ENCODE measurements at regions not wholly inside any gene's neighbourhood (a gene's known extent, or its start where the extent isn't known, plus 50 kb on each side); places are given as distances from the start of the nearest gene placed in this dataset.

- TF ChIP-seq CTCF (IDR thresholded peaks at IDR 0.05; ENCODE audit: extremely low read depth, insufficient read depth, missing control alignments): no peak
- no peak for DNase-seq (ENCODE audit: low spot score)
- in situ Hi-C loops (cut with MboI; ENCODE audit: low pct_unique_long_range_greater_than_20kb, low sequenced_read_pairs, unreplicated experiment): no loop called here
Observed at GRCh38 chr10:88086187-88086960, 222.9 kb downstream of the PTEN start.

GRCh38 chr10:88088441-88089340, 225.3 kb downstream of the PTEN start:
- no peak for DNase-seq (ENCODE audit: low spot score)
- no peak for TF ChIP-seq CTCF (IDR thresholded peaks at IDR 0.05; ENCODE audit: extremely low read depth, insufficient read depth, missing control alignments)
- in situ Hi-C loops (cut with MboI; ENCODE audit: low pct_unique_long_range_greater_than_20kb, low sequenced_read_pairs, unreplicated experiment): no loop called here

- no peak for TF ChIP-seq CTCF (IDR thresholded peaks at IDR 0.05; ENCODE audit: extremely low read depth, insufficient read depth, missing control alignments)
- no peak for DNase-seq (ENCODE audit: low spot score)
- in situ Hi-C loops (cut with MboI; ENCODE audit: low pct_unique_long_range_greater_than_20kb, low sequenced_read_pairs, unreplicated experiment): no loop called here
Observed at GRCh38 chr10:88089498-88089897, 226.1 kb downstream of the PTEN start.

- peak; percentile 64 for DNase-seq (ENCODE audit: low spot score)
- TF ChIP-seq CTCF (IDR thresholded peaks at IDR 0.05; ENCODE audit: extremely low read depth, insufficient read depth, missing control alignments): no peak
- in situ Hi-C loops (cut with MboI; ENCODE audit: low pct_unique_long_range_greater_than_20kb, low sequenced_read_pairs, unreplicated experiment): no loop called here
Observed at GRCh38 chr10:88090568-88091214, 227.3 kb downstream of the PTEN start.

DNA sequence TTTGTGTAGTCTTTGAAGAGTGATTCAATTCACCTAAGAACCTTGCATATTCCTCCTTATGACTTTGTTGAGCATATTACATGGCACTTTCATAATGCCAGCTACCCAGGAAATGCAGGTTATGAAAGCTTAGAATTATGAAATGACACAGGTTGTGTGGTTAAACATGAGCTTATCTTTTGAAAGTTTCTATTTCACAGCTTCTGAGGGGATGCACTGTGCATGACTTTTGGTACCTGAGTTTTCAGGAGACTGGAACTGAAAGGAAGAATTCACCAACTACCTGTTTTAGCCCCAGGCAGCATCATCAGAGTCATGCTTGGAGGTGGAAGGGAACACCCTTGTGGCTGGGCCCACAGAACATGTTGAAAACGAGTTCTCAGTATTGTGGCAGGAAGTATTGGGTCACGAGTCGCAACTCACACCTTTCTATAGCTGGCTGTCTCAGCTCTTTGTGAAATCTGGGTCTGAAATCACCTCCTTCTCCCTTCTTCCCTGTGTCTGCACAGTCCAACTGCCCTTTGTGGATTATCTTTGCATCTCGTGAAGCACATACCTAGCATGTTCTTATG, 228.2 kb downstream of the PTEN start:
- in situ Hi-C loops (cut with MboI; ENCODE audit: low pct_unique_long_range_greater_than_20kb, low sequenced_read_pairs, unreplicated experiment): no loop called here
- peak; percentile 71 for DNase-seq (ENCODE audit: low spot score)
- TF ChIP-seq CTCF (IDR thresholded peaks at IDR 0.05; ENCODE audit: extremely low read depth, insufficient read depth, missing control alignments): no peak

DNA sequence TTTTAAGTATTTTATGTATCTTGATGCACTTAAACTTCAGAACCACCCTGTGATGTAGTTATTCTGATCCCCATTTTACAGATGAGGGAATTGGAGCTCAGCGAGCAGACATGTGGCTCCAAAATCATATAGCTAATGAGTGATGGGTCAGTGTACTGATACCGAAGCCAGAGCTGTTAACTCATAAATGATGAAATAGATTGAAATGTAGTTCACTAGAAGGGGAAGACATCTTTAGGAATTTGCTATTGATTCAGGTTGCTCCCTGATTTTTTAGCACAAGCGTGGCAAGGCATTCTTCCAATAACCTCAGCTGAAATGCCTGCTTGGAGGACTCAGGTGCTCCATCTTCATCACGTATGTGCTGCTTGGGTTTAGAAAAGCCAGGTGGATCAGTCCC, 228.8 kb downstream of the PTEN start:
- in situ Hi-C loops (cut with MboI; ENCODE audit: low pct_unique_long_range_greater_than_20kb, low sequenced_read_pairs, unreplicated experiment): no loop called here
- TF ChIP-seq CTCF (IDR thresholded peaks at IDR 0.05; ENCODE audit: extremely low read depth, insufficient read depth, missing control alignments): no peak
- DNase-seq (ENCODE audit: low spot score): no peak
